HUES6 (cell line): ENCODE measurements at regions not wholly inside any gene's neighbourhood (a gene's known extent, or its start where the extent isn't known, plus 50 kb on each side); places are given as distances from the start of the nearest gene placed in this dataset.

Source experiments
- H3K27ac ChIP-seq: 2 replicates; pipeline ENCODE4 v1.7.0; 2013; ENCODE audit warnings: low read depth, mild to moderate bottlenecking, low read length, inconsistent platforms
- H3K27me3 ChIP-seq: 2 replicates; pipeline ENCODE4 v1.6.1; 2013; ENCODE audit warnings: low read length; ENCODE audit not compliant: control insufficient read depth, insufficient read depth
- H3K36me3 ChIP-seq: 2 replicates; pipeline ENCODE4 v1.6.1; 2013; ENCODE audit warnings: low read length; ENCODE audit not compliant: control insufficient read depth, insufficient read depth
- H3K4me1 ChIP-seq: 2 replicates; pipeline ENCODE4 v1.6.1; 2013; ENCODE audit warnings: low read length; ENCODE audit not compliant: control insufficient read depth, insufficient read depth
- H3K4me3 ChIP-seq: 2 replicates; pipeline ENCODE4 v1.5.1; 2013; ENCODE audit warnings: low read depth, low read length
- H3K9ac ChIP-seq: one replicate; pipeline ENCODE4 v1.6.1; 2013; ENCODE audit warnings: mild to moderate bottlenecking, low read length
- H3K9me3 ChIP-seq: 2 replicates; pipeline ENCODE4 v1.6.1; 2013; ENCODE audit warnings: low read depth, low read length; ENCODE audit not compliant: control insufficient read depth, insufficient read depth

DNA sequence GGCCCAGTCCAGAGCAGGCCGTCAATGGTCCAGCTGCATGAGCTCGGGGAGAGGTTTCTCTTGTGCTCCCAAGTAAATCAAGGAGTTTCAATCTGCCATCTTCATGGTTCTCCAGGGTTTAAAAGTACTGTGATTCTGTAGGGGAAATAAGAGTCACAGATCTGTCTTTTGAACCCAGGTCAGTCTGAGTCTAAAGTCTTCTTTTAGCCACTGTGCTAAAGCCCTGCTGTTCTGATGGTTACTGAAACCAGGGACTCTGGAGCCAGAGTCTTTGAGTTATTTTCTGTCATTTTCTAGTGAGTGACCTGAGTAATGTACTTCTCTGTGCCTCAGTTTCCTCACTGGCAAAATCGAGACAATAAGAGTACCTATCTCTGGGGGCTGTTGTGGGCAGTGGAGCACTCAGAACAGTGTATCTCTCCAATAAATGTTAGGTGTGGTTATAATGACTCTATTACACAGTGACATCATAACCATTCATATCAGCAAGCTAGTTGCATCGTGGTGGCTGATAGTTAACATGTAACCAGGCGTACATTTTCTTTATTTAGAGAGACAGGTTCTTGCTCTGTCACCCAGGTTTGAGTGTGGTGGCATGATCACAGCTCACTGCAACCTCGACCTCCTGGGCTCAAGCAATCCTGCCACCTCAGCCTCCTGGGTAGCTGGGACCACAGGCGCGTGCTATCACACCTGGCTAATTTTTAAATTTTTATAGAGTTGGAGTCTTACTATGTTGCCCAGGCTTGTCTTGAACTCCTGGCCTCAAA lies 74.6 kb upstream of the KCNG1 start:
- Histone ChIP-seq H3K27ac (no peak overlapping the region), H3K9me3 (0 out of 2 replicates have a peak, but pooled peaks cover 2% of the 10 kb centered on the region), H3K27me3 (no peaks in the 10 kb centered on the region), H3K4me3 (no peak overlapping the region), H3K36me3 (no peaks in the 10 kb centered on the region), H3K9ac (no peak overlapping the region), H3K4me1 (peaks cover 9% of the 10 kb centered on the region)

DNA sequence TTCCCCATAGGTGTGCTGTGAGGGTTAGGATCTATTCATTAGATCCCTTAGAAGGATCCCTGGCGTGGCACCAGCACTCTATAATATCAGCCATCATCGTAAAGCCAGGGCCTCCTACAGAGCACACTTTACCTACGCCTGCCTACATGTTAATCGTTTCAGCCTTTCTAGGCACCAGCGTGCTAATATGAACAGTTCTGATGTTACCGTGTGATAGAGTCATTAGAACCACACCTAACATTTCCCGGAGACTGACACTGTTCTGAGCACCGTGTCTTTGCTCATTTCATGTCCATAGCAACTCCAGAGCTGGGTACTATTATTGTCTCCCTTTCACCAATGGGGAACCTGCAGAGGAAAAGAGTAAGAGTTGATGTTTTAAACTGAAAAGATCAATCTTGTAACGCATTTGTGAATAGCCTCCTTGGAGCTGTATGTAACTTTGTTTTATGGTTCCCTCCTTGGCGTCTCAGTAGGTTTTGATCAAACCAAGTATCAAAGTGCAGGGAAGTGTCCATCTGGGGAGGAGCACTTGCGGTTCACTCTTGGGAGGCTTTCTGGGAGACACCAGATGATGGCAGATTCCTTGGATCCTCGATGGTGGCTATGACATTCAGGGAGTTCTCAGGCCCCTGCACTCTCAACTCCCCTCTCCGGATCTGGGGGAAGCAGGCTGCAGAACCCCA lies 73.8 kb upstream of the KCNG1 start:
- H3K27ac ChIP-seq, result no peak overlapping the region
- peaks cover 17% of the 10 kb centered on the region for H3K4me1 ChIP-seq
- H3K27me3 ChIP-seq, result no peaks in the 10 kb centered on the region
- H3K9me3 ChIP-seq, result 0 out of 2 replicates have a peak, but pooled peaks cover 2% of the 10 kb centered on the region
- H3K9ac ChIP-seq, result no peak overlapping the region
- no peaks in the 10 kb centered on the region for H3K36me3 ChIP-seq
- no peak overlapping the region for H3K4me3 ChIP-seq

- H3K4me3 ChIP-seq, result no peak overlapping the region
- no peaks in the 10 kb centered on the region for H3K27me3 ChIP-seq
- no peaks in the 10 kb centered on the region for H3K36me3 ChIP-seq
- H3K9ac ChIP-seq, result no peak overlapping the region
- peaks cover 20% of the 10 kb centered on the region for H3K4me1 ChIP-seq
- H3K27ac ChIP-seq, result no peak overlapping the region
- H3K9me3 ChIP-seq, result no peaks in the 10 kb centered on the region
These were observed 73.0 kb upstream of the KCNG1 start for GRCh38 chr20:51095633-51096521.

DNA sequence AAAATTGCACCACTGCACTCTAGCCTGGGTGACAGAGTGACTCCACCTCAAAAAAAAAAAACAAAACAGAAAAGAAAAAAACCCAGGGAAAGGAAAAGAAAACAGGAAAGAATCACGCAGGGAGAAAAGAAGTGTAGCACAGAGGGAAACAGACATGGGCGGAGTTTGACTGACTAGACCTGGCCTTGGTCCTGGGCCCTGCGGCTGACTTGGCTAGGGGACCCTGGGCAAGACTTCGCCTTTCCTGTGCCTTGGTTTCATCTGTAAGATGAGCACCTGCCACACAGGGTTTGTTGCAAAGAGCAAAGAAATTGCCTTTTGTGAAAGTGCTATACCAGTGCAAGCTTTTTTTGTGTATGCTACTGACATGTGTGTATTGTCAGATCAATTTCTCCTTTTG lies 71.3 kb upstream of the KCNG1 start:
- Histone ChIP-seq H3K36me3 (no peaks in the 10 kb centered on the region), H3K9me3 (no peaks in the 10 kb centered on the region), H3K27ac (no peak overlapping the region), H3K9ac (no peak overlapping the region), H3K4me3 (no peak overlapping the region), H3K4me1 (peaks cover 20% of the 10 kb centered on the region), H3K27me3 (no peaks in the 10 kb centered on the region)

DNA sequence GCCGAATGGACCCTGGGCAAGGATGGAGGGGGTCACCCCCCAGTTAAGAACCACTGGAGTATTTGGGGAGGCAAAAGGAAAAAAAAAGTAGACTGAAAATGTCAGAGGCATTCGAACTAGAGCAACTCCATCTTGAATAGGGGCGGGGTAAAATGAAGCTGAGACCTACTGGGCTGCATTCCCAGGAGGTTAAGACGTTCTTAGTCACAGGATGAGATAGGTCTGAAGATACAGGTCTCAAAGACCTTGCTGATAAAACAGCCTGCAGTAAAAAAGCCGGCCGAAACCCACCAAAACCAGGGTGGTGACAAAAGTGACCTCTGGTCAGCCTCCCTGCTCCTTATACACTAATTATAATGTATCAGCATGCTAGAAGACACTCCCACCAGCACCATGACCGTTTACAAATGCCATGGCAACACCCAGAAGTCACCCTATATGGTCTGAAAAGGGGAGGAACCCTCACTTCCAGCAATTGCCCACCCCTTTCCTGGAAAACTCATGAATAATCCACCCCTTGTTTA lies 70.4 kb upstream of the KCNG1 start:
- Histone ChIP-seq H3K27ac (no peak overlapping the region), H3K27me3 (no peaks in the 10 kb centered on the region), H3K9me3 (no peaks in the 10 kb centered on the region), H3K4me1 (peaks cover 20% of the 10 kb centered on the region), H3K9ac (no peak overlapping the region), H3K4me3 (no peak overlapping the region), H3K36me3 (no peaks in the 10 kb centered on the region)

DNA sequence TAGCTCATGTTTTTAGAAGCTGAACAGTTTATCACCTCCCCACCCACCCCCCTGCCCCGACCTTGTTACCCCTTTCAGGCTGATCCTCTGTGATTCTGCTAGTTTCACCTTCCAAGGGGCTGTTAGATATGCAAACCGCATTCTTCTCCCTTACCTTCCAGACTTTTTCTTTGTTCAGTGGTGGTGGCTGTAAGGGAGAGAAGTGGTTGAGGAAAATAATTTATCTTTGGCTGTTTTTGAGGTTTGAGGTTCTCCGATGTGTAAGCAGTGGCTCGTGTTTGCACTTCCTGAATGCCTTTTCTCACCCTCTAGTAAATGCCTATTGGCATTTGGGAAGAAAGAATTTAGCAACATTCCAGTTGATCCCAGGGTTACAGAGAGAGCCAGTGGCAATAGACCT lies 69.4 kb upstream of the KCNG1 start:
- Histone ChIP-seq H3K36me3 (no peaks in the 10 kb centered on the region), H3K27me3 (no peaks in the 10 kb centered on the region), H3K4me1 (peaks cover 20% of the 10 kb centered on the region), H3K4me3 (peak overlapping the region; percentile 28; the same call in 1 of the 2 replicates), H3K9ac (peak overlapping the region; percentile 41), H3K27ac (0 out of 2 replicates have a peak overlapping the region, but pooled peaks have one; percentile 34), H3K9me3 (no peaks in the 10 kb centered on the region)

DNA sequence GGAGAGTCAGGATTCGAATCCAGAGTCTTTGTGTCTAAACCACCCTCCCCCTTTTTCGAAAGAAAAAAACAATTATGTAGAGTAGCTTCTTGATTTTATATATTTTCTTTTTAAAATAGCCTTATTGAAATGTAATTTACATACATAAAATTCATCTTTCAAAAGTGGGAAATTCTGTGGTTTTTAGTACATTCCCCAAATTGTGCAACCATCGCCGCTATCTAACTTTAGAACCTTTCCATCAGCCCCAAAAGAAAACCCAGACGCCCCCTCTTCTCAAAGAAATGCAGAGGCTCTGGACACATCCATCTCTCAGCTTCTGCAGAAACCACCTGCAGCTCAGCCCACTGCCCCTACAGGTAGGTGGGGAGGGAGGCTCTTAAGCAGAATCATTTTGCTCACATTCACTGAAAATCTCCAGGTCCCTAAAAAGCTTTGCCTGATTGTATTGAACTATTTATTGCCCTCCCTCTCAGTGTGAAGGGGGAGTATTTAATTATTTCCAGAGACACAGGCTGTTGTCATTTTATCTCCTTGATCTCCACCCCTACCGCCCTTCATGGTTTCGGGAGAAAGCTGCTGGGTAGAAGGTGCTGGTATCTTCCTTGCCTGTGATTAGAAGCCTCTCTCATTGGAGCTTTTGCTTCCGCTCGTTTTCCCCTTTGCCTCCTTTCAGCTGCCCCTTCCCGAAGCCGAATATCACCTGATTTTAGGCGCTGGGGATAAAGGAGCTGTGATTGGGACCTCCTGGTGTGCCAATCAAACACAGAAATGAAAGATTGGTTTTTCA lies 68.7 kb upstream of the KCNG1 start:
- H3K4me3 ChIP-seq, result peak overlapping the region; percentile 28; the same call in 1 of the 2 replicates
- no peaks in the 10 kb centered on the region for H3K36me3 ChIP-seq
- H3K9me3 ChIP-seq, result no peaks in the 10 kb centered on the region
- 0 out of 2 replicates have a peak overlapping the region, but pooled peaks have one; percentile 34 for H3K27ac ChIP-seq
- H3K4me1 ChIP-seq, result peaks cover 20% of the 10 kb centered on the region
- H3K27me3 ChIP-seq, result no peaks in the 10 kb centered on the region
- H3K9ac ChIP-seq, result peak overlapping the region; percentile 41

GRCh38 chr20:51089840-51090239 lies 66.9 kb upstream of the KCNG1 start:
- peaks cover 20% of the 10 kb centered on the region for H3K4me1 ChIP-seq
- no peaks in the 10 kb centered on the region for H3K36me3 ChIP-seq
- no peak overlapping the region for H3K27ac ChIP-seq
- no peaks in the 10 kb centered on the region for H3K9me3 ChIP-seq
- no peak overlapping the region for H3K4me3 ChIP-seq
- no peak overlapping the region for H3K9ac ChIP-seq
- H3K27me3 ChIP-seq, result no peaks in the 10 kb centered on the region

DNA sequence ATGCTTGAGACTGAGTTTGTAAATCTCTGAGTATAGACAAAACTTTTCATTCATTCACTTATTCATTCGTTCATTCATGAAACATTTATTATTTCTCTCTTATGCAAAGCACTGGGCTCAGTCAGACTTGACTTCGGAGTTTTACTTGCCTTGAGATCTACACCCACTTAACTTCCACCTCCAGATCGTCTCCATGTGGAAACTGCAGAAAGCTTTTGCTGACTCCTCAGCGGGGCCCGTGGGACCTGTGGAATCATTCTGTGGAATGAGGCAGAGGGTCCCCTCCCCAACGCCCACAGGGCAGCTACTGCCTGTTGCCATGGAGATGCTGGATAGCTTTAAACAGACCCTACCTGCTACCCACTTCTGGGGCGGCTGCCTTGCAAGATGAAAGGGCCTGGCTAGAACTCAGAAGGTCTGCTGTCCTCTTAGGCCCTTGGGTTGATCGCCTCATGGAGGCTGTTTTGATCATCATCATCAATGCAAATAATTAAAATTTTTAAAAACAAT lies 66.4 kb upstream of the KCNG1 start:
- no peaks in the 10 kb centered on the region for H3K27me3 ChIP-seq
- no peak overlapping the region for H3K27ac ChIP-seq

GRCh38 chr20:51087266-51087665 lies 64.4 kb upstream of the KCNG1 start:
- no peak overlapping the region for H3K4me3 ChIP-seq
- no peak overlapping the region for H3K9ac ChIP-seq
- no peaks in the 10 kb centered on the region for H3K36me3 ChIP-seq
- no peaks in the 10 kb centered on the region for H3K9me3 ChIP-seq
- H3K27ac ChIP-seq, result no peak overlapping the region
- no peaks in the 10 kb centered on the region for H3K27me3 ChIP-seq
- H3K4me1 ChIP-seq, result peaks cover 12% of the 10 kb centered on the region

More for the DNA sequence above, 66.4 kb upstream of the KCNG1 start:
- Histone ChIP-seq H3K4me1 (peaks cover 24% of the 10 kb centered on the region), H3K9me3 (no peaks in the 10 kb centered on the region), H3K9ac (no peak overlapping the region), H3K36me3 (no peaks in the 10 kb centered on the region), H3K4me3 (no peak overlapping the region)
